Left lung (tissue), 4 donors: ENCODE measurements at regions not wholly inside any gene's neighbourhood (a gene's known extent, or its start where the extent isn't known, plus 50 kb on each side); places are given as distances from the start of the nearest gene placed in this dataset.

ENCODE experiments used
- ATAC-seq: fragments of 200-7000 bp; cut with Tn5 transposase; one replicate; pipeline ENCODE4 v1.9.1; 2020; ENCODE audit warnings: moderate library complexity
- DNase-seq, 4 donors: peaks; one replicate each; pipeline ENCODE4 v3.0.0-alpha.2; 2013 to 2020
- H3K27ac ChIP-seq, 2 donors: fragments of 200-600 bp; sonication (generic) in 1 of 2; one replicate each; pipeline versions ENCODE4 v1.5.0 to v1.8.0; 2020 to 2021
- H3K27me3 ChIP-seq, 2 donors: fragments of 200-600 bp; sonication (generic) in 1 of 2; one replicate each; pipeline versions ENCODE4 v1.5.0 to v1.8.0; 2020 to 2021
- H3K36me3 ChIP-seq, 2 donors: fragments of 200-600 bp; sonication (generic) in 1 of 2; one replicate each; pipeline versions ENCODE4 v1.5.0 to v1.8.0; 2020 to 2021
- H3K4me1 ChIP-seq, 2 donors: fragments of 200-600 bp; one replicate each; pipeline ENCODE4 v1.8.0; 2021
- H3K4me3 ChIP-seq, 2 donors: fragments of 200-600 bp; sonication (generic) in 1 of 2; one replicate each; pipeline versions ENCODE4 v1.5.0 to v1.8.0; 2020 to 2021; ENCODE audit warnings: mild to moderate bottlenecking in 1 of 2
- H3K9me3 ChIP-seq, 2 donors: fragments of 200-600 bp; sonication (generic) in 1 of 2; one replicate each; pipeline versions ENCODE4 v1.5.0 to v1.8.0; 2020 to 2021
- intact Hi-C, 2 donors: fragments of 100-400 bp; cut with DNase I; formaldehyde crosslinking; loops; one replicate each; pipeline versions ENCODE4 v1.11.2 to v1.14.2; 2022
- TF ChIP-seq, protein P1 (sequence below), 2 donors: fragments of 200-600 bp; sonication (generic) in 1 of 2; IDR thresholded peaks; one replicate each; pipeline versions ENCODE4 v1.5.0 to v1.8.0; 2021; ENCODE audit warnings: antibody characterized with exemption in 2 of 2
- donor health status: DM: no; HTN: yes; CAD: no.
- donor health status: DM: no; HTN: no; CAD: no.

GRCh38 chr14:25753130-25753529 is 703.2 kb upstream of the STXBP6 start:
- TF ChIP-seq, protein P1, sequence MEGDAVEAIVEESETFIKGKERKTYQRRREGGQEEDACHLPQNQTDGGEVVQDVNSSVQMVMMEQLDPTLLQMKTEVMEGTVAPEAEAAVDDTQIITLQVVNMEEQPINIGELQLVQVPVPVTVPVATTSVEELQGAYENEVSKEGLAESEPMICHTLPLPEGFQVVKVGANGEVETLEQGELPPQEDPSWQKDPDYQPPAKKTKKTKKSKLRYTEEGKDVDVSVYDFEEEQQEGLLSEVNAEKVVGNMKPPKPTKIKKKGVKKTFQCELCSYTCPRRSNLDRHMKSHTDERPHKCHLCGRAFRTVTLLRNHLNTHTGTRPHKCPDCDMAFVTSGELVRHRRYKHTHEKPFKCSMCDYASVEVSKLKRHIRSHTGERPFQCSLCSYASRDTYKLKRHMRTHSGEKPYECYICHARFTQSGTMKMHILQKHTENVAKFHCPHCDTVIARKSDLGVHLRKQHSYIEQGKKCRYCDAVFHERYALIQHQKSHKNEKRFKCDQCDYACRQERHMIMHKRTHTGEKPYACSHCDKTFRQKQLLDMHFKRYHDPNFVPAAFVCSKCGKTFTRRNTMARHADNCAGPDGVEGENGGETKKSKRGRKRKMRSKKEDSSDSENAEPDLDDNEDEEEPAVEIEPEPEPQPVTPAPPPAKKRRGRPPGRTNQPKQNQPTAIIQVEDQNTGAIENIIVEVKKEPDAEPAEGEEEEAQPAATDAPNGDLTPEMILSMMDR (IDR thresholded peaks at IDR 0.05), result no peak
- Histone ChIP-seq H3K27me3 (no peaks in the 10 kb centered on the region), H3K4me3 (no peak overlapping the region), H3K9me3 (no peaks in the 10 kb centered on the region), H3K4me1 (no peaks in the 10 kb centered on the region), H3K27ac (no peak overlapping the region), H3K36me3 (no peaks in the 10 kb centered on the region)
- ATAC-seq (no peak), DNase-seq (no peak)
- intact Hi-C loops, result no loop called here

DNA sequence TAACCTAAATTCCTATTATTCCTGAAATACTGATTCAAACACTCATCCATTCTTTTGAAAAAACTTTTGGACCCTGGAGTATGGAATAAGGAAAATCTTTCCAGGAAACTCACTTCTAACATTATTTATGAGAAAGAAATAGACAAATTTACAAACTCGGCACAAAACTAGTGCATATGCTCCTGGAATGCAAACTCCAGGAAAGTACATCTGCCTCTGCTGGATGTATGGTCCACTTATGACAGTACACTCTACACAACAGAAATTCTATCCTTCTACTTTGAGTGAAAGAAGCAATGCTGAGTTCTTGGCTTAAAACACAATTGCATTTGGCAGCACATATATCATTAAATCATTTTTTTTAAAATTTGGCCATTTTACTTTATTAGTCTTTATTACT is 700.5 kb upstream of the STXBP6 start:
- no peaks in the 10 kb centered on the region for H3K9me3 ChIP-seq
- intact Hi-C loops, result no loop called here
- no peak overlapping the region for H3K27ac ChIP-seq
- no peaks in the 10 kb centered on the region for H3K4me1 ChIP-seq
- TF ChIP-seq, protein P1 (IDR thresholded peaks at IDR 0.05), result no peak
- ATAC-seq (no peak), DNase-seq (no peak)
- H3K27me3 ChIP-seq, result no peaks in the 10 kb centered on the region
- no peak overlapping the region for H3K4me3 ChIP-seq
- H3K36me3 ChIP-seq, result no peaks in the 10 kb centered on the region
